SK-N-SH (cell line): ENCODE measurements at regions not wholly inside any gene's neighbourhood (a gene's known extent, or its start where the extent isn't known, plus 50 kb on each side); places are given as distances from the start of the nearest gene placed in this dataset.

Experiments
- CTCF ChIA-PET: fragments of 300-600, 350-600 bp; formaldehyde crosslinking; extraction: SDS; loops from one replicate; lab custom pipeline; 2021; lab: Yijun Ruan, JAX
- POLR2A ChIA-PET: fragments of 350-600 bp; sonication (Branson Sonifier 250); formaldehyde crosslinking; extraction: SDS; loops from one replicate; lab custom pipeline; 2020; ENCODE audit warnings: antibody characterized with exemption, inconsistent platforms; lab: Yijun Ruan, JAX
- DNase-seq: peaks from one replicate; pipeline ENCODE4 v3.0.0; 2012
- H2AFZ ChIP-seq: fragments of 200-600 bp; sonication (generic); 2 replicates; pipeline ENCODE4 v1.8.1; 2016; ENCODE audit warnings: antibody characterized with exemption, mild to moderate bottlenecking, low read depth
- H3F3A ChIP-seq: fragments of 200-600 bp; sonication (generic); replicated peaks from 2 replicates; pipeline ENCODE3; 2016; ENCODE audit warnings: antibody characterized with exemption, mild to moderate bottlenecking; ENCODE audit not compliant: insufficient read depth
- H3K27ac ChIP-seq, 2 experiments: fragments of 200-500 bp in 1 of 2; fragments of 200-600 bp in 1 of 2; sonication (Bioruptor generic) in 1 of 2; sonication (generic), shearing (Covaris generic) in 1 of 2; 2 replicates each; pipeline versions ENCODE4 v1.5.1 to v1.6.1; 2014 to 2016; ENCODE audit warnings: low read depth in 2 of 2, inconsistent platforms in 1 of 2, low read length in 1 of 2, mild to moderate bottlenecking in 1 of 2, mixed read lengths in 1 of 2
- H3K27me3 ChIP-seq: fragments of 200-600 bp; sonication (generic), shearing (Covaris generic); 2 replicates; pipeline ENCODE4 v1.6.1; 2016; ENCODE audit warnings: mixed run types; ENCODE audit not compliant: insufficient read depth
- H3K36me3 ChIP-seq, 2 experiments: fragments of 200-500 bp in 1 of 2; fragments of 200-600 bp in 1 of 2; sonication (Bioruptor generic) in 1 of 2; sonication (generic) in 1 of 2; replicated peaks in 1 of 2; 2 replicates each; pipeline versions ENCODE3 to v1.5.1; 2014 to 2016; ENCODE audit warnings: low read length in 1 of 2, mild to moderate bottlenecking in 1 of 2; ENCODE audit not compliant: insufficient read depth in 2 of 2, control insufficient read depth in 1 of 2
- H3K4me1 ChIP-seq, 2 experiments: fragments of 200-500 bp in 1 of 2; fragments of 200-600 bp in 1 of 2; sonication (Bioruptor generic) in 1 of 2; sonication (generic), shearing (Covaris generic) in 1 of 2; 2 replicates each; pipeline versions ENCODE4 v1.5.1 to v1.6.1; 2014 to 2016; ENCODE audit warnings: low read depth in 1 of 2, low read length in 1 of 2, mixed run types in 1 of 2; ENCODE audit not compliant: insufficient read depth in 2 of 2, control insufficient read depth in 1 of 2
- H3K4me2 ChIP-seq: fragments of 200-600 bp; sonication (generic), shearing (Covaris generic); 2 replicates; pipeline ENCODE4 v1.6.1; 2017; ENCODE audit warnings: mixed run types
- H3K4me3 ChIP-seq, 2 experiments: fragments of 200-500 bp in 1 of 2; fragments of 200-600 bp in 1 of 2; sonication (Bioruptor generic) in 1 of 2; sonication (generic), shearing (Covaris generic) in 1 of 2; 2 replicates each; pipeline versions ENCODE4 v1.5.1 to v1.8.1; 2014 to 2016; ENCODE audit warnings: low read depth in 2 of 2, inconsistent platforms in 1 of 2, low read length in 1 of 2, mild to moderate bottlenecking in 1 of 2, mixed read lengths in 1 of 2, moderate library complexity in 1 of 2
- H3K79me2 ChIP-seq: fragments of 200-600 bp; sonication (generic); 2 replicates; pipeline ENCODE4 v1.8.1; 2017; ENCODE audit warnings: mild to moderate bottlenecking; ENCODE audit not compliant: insufficient read depth
- H3K9ac ChIP-seq: fragments of 200-600 bp; sonication (generic); 2 replicates; pipeline ENCODE4 v1.6.1; 2017; ENCODE audit warnings: mixed run types
- H3K9me2 ChIP-seq: fragments of 200-600 bp; sonication (generic); 2 replicates; pipeline ENCODE4 v1.6.1; 2017; ENCODE audit warnings: mixed run types
- H3K9me3 ChIP-seq: fragments of 200-600 bp; sonication (generic); 2 replicates; pipeline ENCODE4 v1.6.1; 2017; ENCODE audit warnings: mixed run types, mild to moderate bottlenecking, moderate library complexity
- H4K20me1 ChIP-seq: fragments of 200-600 bp; sonication (generic); 2 replicates; pipeline ENCODE4 v1.6.1; 2017; ENCODE audit warnings: mild to moderate bottlenecking, mixed run types; ENCODE audit not compliant: insufficient read depth
- CTCF ChIP-seq: fragments of 200-600 bp; sonication (generic); IDR thresholded peaks from 2 replicates; pipeline ENCODE4 v1.6.1; 2017; ENCODE audit warnings: antibody characterized with exemption, mild to moderate bottlenecking, moderate library complexity
- ELF1 ChIP-seq: IDR thresholded peaks from 2 replicates; pipeline ENCODE4 v1.4.0; 2012
- EZH2phosphoT487 ChIP-seq: fragments of 200-600 bp; sonication (generic); IDR thresholded peaks from 2 replicates; pipeline ENCODE4 v1.6.1; 2017; ENCODE audit warnings: low read depth, mixed run types, mild to moderate bottlenecking, antibody characterized with exemption, moderate library complexity, borderline replicate concordance
- FOXM1 ChIP-seq: IDR thresholded peaks from 2 replicates; pipeline ENCODE4 v1.4.0; 2012; ENCODE audit warnings: low read depth, mild to moderate bottlenecking
- IRF3 ChIP-seq: fragments of 150-350 bp; IDR thresholded peaks from 2 replicates; pipeline ENCODE4 v1.6.1; 2016; ENCODE audit warnings: mild to moderate bottlenecking, low read depth, low read length
- JUND ChIP-seq: IDR thresholded peaks from 2 replicates; pipeline ENCODE4 v1.4.0; 2012
- MAX ChIP-seq: IDR thresholded peaks from 2 replicates; pipeline ENCODE4 v1.4.0; 2012; ENCODE audit warnings: low read depth
- MXI1 ChIP-seq: IDR thresholded peaks from 2 replicates; pipeline ENCODE4 v1.6.1; 2012; ENCODE audit warnings: mild to moderate bottlenecking, low read depth, low read length, improper control_type of control experiment
- PBX3 ChIP-seq: IDR thresholded peaks from 2 replicates; pipeline ENCODE4; 2012
- RAD21 ChIP-seq: IDR thresholded peaks from 2 replicates; pipeline ENCODE4 v1.6.1; 2012; ENCODE audit warnings: mild to moderate bottlenecking, low read length
- SIN3A ChIP-seq: IDR thresholded peaks from 2 replicates; pipeline ENCODE4 v1.6.1; 2012; ENCODE audit warnings: low read depth, mild to moderate bottlenecking, low read length, moderate library complexity, borderline replicate concordance
- TAF1 ChIP-seq: IDR thresholded peaks from 2 replicates; pipeline ENCODE4 v1.6.1; 2012; ENCODE audit warnings: low read depth, mild to moderate bottlenecking, low read length, moderate library complexity, borderline replicate concordance
- TCF12 ChIP-seq: IDR thresholded peaks from 2 replicates; pipeline ENCODE4 v1.4.0; 2012
- TEAD4 ChIP-seq: IDR thresholded peaks from 2 replicates; pipeline ENCODE4 v1.4.0; 2012; ENCODE audit warnings: mild to moderate bottlenecking, borderline replicate concordance; ENCODE audit not compliant: insufficient read depth
- USF1 ChIP-seq: IDR thresholded peaks from 2 replicates; pipeline ENCODE4 v1.4.0; 2012; ENCODE audit warnings: low read depth, borderline replicate concordance
- WGBS: methylation state at CpG from one replicate; pipeline ENCODE4 v1.1.6; 2017; ENCODE audit warnings: low lambda C conversion rate; 5-methylcytosine and 5-hydroxymethylcytosine counted together

GRCh38 chr17:77756846-77757560 lies 201.5 kb upstream of the TNRC6C start:
- CTCF ChIA-PET: interaction anchor here (1.0 kb wide), 1 partner anchor 9 kb away, joined by 4 read pairs; no protein-coding TSS in a partner anchor
- POLR2A ChIA-PET: no interaction called here
- H3K36me3 ChIP-seq: no peaks in the 10 kb centered on the region
- H4K20me1 ChIP-seq: no peaks in the 10 kb centered on the region
- no peak overlapping the region for H2AFZ ChIP-seq
- no peaks in the 10 kb centered on the region; the same call in 1 of the 2 replicates for H3K27me3 ChIP-seq
- TF ChIP-seq TCF12 (no peak), PBX3 (no peak), ELF1 (no peak), CTCF (no peak), SIN3A (no peak), MAX (no peak), TEAD4 (no peak), MXI1 (no peak), RAD21 (no peak), JUND (no peak), EZH2phosphoT487 (no peak), IRF3 (no peak), USF1 (no peak), TAF1 (no peak), FOXM1 (no peak)
- no peaks in the 10 kb centered on the region for H3K79me2 ChIP-seq
- H3K4me3 ChIP-seq: no peak overlapping the region
- 34% methylated on average over 10 of the region's 10 CpGs for WGBS
- H3K4me2 ChIP-seq: no peak overlapping the region
- H3F3A ChIP-seq: no peaks in the 10 kb centered on the region
- H3K9me3 ChIP-seq: no peaks in the 10 kb centered on the region
- H3K9ac ChIP-seq: no peak overlapping the region
- no peaks in the 10 kb centered on the region for H3K9me2 ChIP-seq
- no peak for DNase-seq
- H3K4me1 ChIP-seq: peaks cover 0 to 5% of the 10 kb centered on the region in 2 experiments; a peak in 1 of 4 replicates
- no peak overlapping the region for H3K27ac ChIP-seq
